ENCODE measurements at regions not wholly inside any gene's neighbourhood (a gene's known extent, or its start where the extent isn't known, plus 50 kb on each side); places are given as distances from the start of the nearest gene placed in this dataset.

- TF ChIP-seq CTCF (IDR thresholded peaks at IDR 0.05) (no peak), POLR2A (IDR thresholded peaks at IDR 0.05) (no peak)
Measured at GRCh38 chr18:79584491-79585394, 94.9 kb upstream of the CTDP1 start.
